Calu3 (cell line): ENCODE measurements at regions not wholly inside any gene's neighbourhood (a gene's known extent, or its start where the extent isn't known, plus 50 kb on each side); places are given as distances from the start of the nearest gene placed in this dataset.

Experiments
- BruUV-seq: library from RNA; stranded (reverse); fragments of 400-500 nt; replicated peaks from 2 replicates; lab custom pipeline; 2021; lab: Mats Ljungman, UMichigan
- CTCF ChIA-PET: fragments of 300-600 bp; sonication (Branson Sonifier 250); formaldehyde crosslinking; loops from one replicate; lab custom pipeline; 2022; ENCODE audit warnings: antibody characterized with exemption; lab: Charles Lee
- DNase-seq: peaks from one replicate; pipeline ENCODE4 v3.0.0; 2022
- H3K27ac Mint-ChIP-seq: one replicate; pipeline ENCODE4 v1.8.0; 2022; ENCODE audit warnings: mixed read lengths; ENCODE audit not compliant: unreplicated experiment
- H3K27me3 Mint-ChIP-seq: one replicate; pipeline ENCODE4 v1.8.0; 2022; ENCODE audit warnings: mixed read lengths; ENCODE audit not compliant: unreplicated experiment
- H3K36me3 Mint-ChIP-seq: one replicate; pipeline ENCODE4 v1.8.0; 2022; ENCODE audit warnings: mild to moderate bottlenecking, moderate library complexity, mixed read lengths; ENCODE audit not compliant: insufficient read depth, unreplicated experiment
- H3K4me1 Mint-ChIP-seq: one replicate; pipeline ENCODE4 v1.8.0; 2022; ENCODE audit warnings: mild to moderate bottlenecking, low read depth, mixed read lengths; ENCODE audit not compliant: unreplicated experiment
- H3K4me3 Mint-ChIP-seq: one replicate; pipeline ENCODE4 v1.8.0; 2022; ENCODE audit warnings: mild to moderate bottlenecking, low read depth, moderate library complexity, mixed read lengths; ENCODE audit not compliant: unreplicated experiment
- H3K9me3 Mint-ChIP-seq: one replicate; pipeline ENCODE4 v1.8.0; 2022; ENCODE audit warnings: low read depth, mixed read lengths; ENCODE audit not compliant: unreplicated experiment
- intact Hi-C: fragments of 100-400 bp; cut with micrococcal nuclease; formaldehyde crosslinking; loops from one replicate; pipeline ENCODE4 v1.10.0; 2022; ENCODE audit not compliant: unreplicated experiment
- TF ChIP-seq, protein P1 (sequence below): fragments of 200-600 bp; IDR thresholded peaks from one replicate; pipeline ENCODE4 v1.8.0; 2022; ENCODE audit warnings: antibody characterized with exemption; ENCODE audit not compliant: unreplicated experiment

- no peaks in the 10 kb centered on the region for H3K27me3 Mint-ChIP-seq
- no TSS peak for BruUV-seq
- peaks cover 14% of the 10 kb centered on the region for H3K4me1 Mint-ChIP-seq
- no peaks in the 10 kb centered on the region for H3K36me3 Mint-ChIP-seq
- CTCF ChIA-PET: no interaction called here
- no peak overlapping the region for H3K27ac Mint-ChIP-seq
- peaks cover 12% of the 10 kb centered on the region for H3K9me3 Mint-ChIP-seq
- H3K4me3 Mint-ChIP-seq: no peak overlapping the region
- TF ChIP-seq, protein P1, sequence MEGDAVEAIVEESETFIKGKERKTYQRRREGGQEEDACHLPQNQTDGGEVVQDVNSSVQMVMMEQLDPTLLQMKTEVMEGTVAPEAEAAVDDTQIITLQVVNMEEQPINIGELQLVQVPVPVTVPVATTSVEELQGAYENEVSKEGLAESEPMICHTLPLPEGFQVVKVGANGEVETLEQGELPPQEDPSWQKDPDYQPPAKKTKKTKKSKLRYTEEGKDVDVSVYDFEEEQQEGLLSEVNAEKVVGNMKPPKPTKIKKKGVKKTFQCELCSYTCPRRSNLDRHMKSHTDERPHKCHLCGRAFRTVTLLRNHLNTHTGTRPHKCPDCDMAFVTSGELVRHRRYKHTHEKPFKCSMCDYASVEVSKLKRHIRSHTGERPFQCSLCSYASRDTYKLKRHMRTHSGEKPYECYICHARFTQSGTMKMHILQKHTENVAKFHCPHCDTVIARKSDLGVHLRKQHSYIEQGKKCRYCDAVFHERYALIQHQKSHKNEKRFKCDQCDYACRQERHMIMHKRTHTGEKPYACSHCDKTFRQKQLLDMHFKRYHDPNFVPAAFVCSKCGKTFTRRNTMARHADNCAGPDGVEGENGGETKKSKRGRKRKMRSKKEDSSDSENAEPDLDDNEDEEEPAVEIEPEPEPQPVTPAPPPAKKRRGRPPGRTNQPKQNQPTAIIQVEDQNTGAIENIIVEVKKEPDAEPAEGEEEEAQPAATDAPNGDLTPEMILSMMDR: no peak
- DNase-seq: no peak
- intact Hi-C loops: no loop called here
These were observed 274.7 kb upstream of the AGTR2 start for GRCh38 chrX:115895678-115896329.

DNA sequence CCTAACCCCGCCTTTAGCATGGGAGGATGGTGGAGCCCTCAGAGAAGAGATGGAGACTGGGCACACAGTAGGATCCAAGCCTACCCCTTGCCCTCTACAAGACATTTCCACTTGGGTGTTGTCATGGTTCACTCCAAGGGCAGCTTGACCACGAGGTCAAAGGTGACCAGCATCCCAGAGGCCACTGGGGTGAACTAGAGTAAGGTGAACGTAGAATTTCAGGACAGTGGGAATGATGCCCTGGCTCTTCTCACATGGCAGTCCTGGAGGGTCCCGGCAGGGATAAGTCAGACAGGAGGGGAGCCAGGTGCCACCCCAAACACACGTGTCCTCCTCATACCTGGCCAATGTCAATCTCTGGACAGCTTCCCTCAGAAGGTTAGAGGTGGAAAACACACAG, 274.2 kb upstream of the AGTR2 start:
- no TSS peak for BruUV-seq
- Mint-ChIP-seq H3K27ac (no peak overlapping the region), H3K4me1 (peaks cover 14% of the 10 kb centered on the region), H3K27me3 (no peaks in the 10 kb centered on the region), H3K36me3 (no peaks in the 10 kb centered on the region), H3K9me3 (peaks cover 12% of the 10 kb centered on the region), H3K4me3 (no peak overlapping the region)
- TF ChIP-seq, protein P1: no peak
- intact Hi-C loops: no loop called here
- CTCF ChIA-PET: no interaction called here
- no peak for DNase-seq

DNA sequence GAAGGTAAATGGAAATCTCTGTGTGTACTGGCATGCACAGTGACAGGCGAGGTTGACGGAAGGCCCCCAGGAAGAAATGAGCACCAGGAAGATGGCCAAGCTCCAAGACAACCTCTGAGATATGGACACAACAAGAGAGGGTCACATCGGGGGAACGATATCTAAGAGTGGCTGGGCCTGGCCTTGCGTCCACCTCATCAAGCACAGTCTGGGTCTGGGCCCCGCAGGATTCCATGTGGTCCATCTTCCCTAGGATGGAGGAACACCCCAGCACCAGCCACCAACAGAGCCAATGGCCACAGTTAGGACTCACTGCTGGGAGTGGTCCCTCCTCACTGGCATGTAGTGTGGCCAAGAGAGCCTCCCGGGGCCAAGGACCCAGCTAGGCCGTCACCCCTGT, 272.6 kb upstream of the AGTR2 start:
- TF ChIP-seq, protein P1: no peak
- DNase-seq: no peak
- BruUV-seq: no TSS peak
- H3K27ac Mint-ChIP-seq: no peak overlapping the region
- peaks cover 7% of the 10 kb centered on the region for H3K36me3 Mint-ChIP-seq
- no peak overlapping the region for H3K4me3 Mint-ChIP-seq
- H3K9me3 Mint-ChIP-seq: peaks cover 7% of the 10 kb centered on the region
- no peaks in the 10 kb centered on the region for H3K27me3 Mint-ChIP-seq
- H3K4me1 Mint-ChIP-seq: peaks cover 14% of the 10 kb centered on the region
- intact Hi-C loops: no loop called here
- CTCF ChIA-PET: no interaction called here

- Mint-ChIP-seq H3K4me1 (peaks cover 8% of the 10 kb centered on the region), H3K9me3 (peaks cover 7% of the 10 kb centered on the region), H3K27me3 (no peaks in the 10 kb centered on the region), H3K36me3 (peaks cover 7% of the 10 kb centered on the region), H3K4me3 (no peak overlapping the region), H3K27ac (no peak overlapping the region)
- intact Hi-C loops: no loop called here
- TF ChIP-seq, protein P1: no peak
- CTCF ChIA-PET: no interaction called here
- no TSS peak for BruUV-seq
- no peak for DNase-seq
These were observed 272.1 kb upstream of the AGTR2 start for GRCh38 chrX:115898382-115899001.
